ENCODE measurements at regions not wholly inside any gene's neighbourhood (a gene's known extent, or its start where the extent isn't known, plus 50 kb on each side); places are given as distances from the start of the nearest gene placed in this dataset.
"Not testable (repeated sequence)": the region's sequence is repeated elsewhere in the genome, so short reads cannot be mapped to it uniquely, and the experiment has no call there.

DNA sequence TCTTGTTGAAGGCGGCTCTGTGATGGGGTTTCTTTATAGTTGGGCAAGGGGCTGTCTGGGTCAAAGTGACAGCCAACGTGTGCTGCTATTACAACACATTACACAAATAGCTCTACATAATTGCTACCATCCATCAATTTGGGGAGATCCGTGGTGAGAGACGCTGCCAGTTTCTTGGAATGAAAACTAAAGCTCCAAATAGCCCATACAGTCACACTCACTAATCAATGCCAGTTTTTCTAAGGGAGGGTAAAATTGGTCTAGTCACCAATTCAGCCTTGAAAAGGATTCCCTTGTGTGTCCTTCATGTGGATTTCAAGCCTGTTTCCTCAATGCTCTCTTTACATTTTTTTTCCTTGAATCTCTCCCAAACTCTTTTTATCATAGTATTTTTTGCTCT, 343.3 kb upstream of the KLF4 start:
- no peak for DNase-seq (ENCODE audit: low read depth)
- no peak overlapping the region for H3K4me3 ChIP-seq (ENCODE audit: low read depth, low read length)
- TF ChIP-seq, protein P1, sequence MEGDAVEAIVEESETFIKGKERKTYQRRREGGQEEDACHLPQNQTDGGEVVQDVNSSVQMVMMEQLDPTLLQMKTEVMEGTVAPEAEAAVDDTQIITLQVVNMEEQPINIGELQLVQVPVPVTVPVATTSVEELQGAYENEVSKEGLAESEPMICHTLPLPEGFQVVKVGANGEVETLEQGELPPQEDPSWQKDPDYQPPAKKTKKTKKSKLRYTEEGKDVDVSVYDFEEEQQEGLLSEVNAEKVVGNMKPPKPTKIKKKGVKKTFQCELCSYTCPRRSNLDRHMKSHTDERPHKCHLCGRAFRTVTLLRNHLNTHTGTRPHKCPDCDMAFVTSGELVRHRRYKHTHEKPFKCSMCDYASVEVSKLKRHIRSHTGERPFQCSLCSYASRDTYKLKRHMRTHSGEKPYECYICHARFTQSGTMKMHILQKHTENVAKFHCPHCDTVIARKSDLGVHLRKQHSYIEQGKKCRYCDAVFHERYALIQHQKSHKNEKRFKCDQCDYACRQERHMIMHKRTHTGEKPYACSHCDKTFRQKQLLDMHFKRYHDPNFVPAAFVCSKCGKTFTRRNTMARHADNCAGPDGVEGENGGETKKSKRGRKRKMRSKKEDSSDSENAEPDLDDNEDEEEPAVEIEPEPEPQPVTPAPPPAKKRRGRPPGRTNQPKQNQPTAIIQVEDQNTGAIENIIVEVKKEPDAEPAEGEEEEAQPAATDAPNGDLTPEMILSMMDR (IDR thresholded peaks at IDR 0.05; ENCODE audit: low read depth, low read length), result no peak
- TF ChIP-seq MAX (IDR thresholded peaks at IDR 0.05; ENCODE audit: low read depth, low read length), result no peak
- no peak for TF ChIP-seq POLR2A (IDR thresholded peaks at IDR 0.05; ENCODE audit: extremely low read depth, insufficient read length)
- no peak for TF ChIP-seq MYC (IDR thresholded peaks at IDR 0.05; ENCODE audit: low read depth, low read length)

DNA sequence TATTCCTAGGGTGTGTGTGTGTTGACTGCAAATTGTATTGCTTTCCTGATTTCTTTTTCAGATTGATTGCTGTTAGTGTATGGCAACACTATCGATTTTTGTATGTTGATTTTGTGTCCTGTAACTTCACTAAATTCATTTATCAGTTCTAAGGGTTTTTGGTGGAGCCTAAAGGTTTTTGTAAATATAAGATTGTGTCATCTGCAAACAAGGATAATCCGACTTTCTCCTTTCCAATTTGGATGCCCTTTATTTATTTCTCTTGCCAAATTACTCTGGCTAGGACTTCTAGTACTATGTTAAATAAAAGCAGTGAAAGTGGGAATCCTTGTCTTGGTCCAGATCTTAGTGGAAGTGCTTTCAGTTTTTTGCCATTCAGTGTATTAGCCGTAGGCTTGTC, 340.9 kb upstream of the KLF4 start:
- TF ChIP-seq, protein P1 (IDR thresholded peaks at IDR 0.05; ENCODE audit: low read depth, low read length), result no peak
- TF ChIP-seq MAX (IDR thresholded peaks at IDR 0.05; ENCODE audit: low read depth, low read length), result no peak
- DNase-seq (ENCODE audit: low read depth), result no peak
- H3K4me3 ChIP-seq (ENCODE audit: low read depth, low read length), result no peak overlapping the region

GRCh38 chr9:107827884-107828283, 338.3 kb upstream of the KLF4 start:
- no peak overlapping the region for H3K4me3 ChIP-seq (ENCODE audit: low read depth, low read length)
- TF ChIP-seq MAX (IDR thresholded peaks at IDR 0.05; ENCODE audit: low read depth, low read length) (no peak), MYC (IDR thresholded peaks at IDR 0.05; ENCODE audit: low read depth, low read length) (no peak), POLR2A (IDR thresholded peaks at IDR 0.05; ENCODE audit: extremely low read depth, insufficient read length) (no peak)
- TF ChIP-seq, protein P1 (IDR thresholded peaks at IDR 0.05; ENCODE audit: low read depth, low read length), result no peak
- no peak for DNase-seq (ENCODE audit: low read depth)

- no peak for DNase-seq (ENCODE audit: low read depth)
- no peak for TF ChIP-seq POLR2A (IDR thresholded peaks at IDR 0.05; ENCODE audit: extremely low read depth, insufficient read length)
- no peak for TF ChIP-seq MYC (IDR thresholded peaks at IDR 0.05; ENCODE audit: low read depth, low read length)
- TF ChIP-seq, protein P1 (IDR thresholded peaks at IDR 0.05; ENCODE audit: low read depth, low read length), result no peak
- no peak for TF ChIP-seq MAX (IDR thresholded peaks at IDR 0.05; ENCODE audit: low read depth, low read length)
Measured at GRCh38 chr9:107827304-107827703, 337.7 kb upstream of the KLF4 start.

GRCh38 chr9:107826688-107826983, 337.1 kb upstream of the KLF4 start:
- DNase-seq (ENCODE audit: low read depth); H3K4me3 ChIP-seq (ENCODE audit: low read depth, low read length): not testable (repeated sequence)

More at GRCh38 chr9:107827304-107827703, 337.7 kb upstream of the KLF4 start:
- no peak overlapping the region for H3K4me3 ChIP-seq (ENCODE audit: low read depth, low read length)

GRCh38 chr9:107824556-107824955, 335.0 kb upstream of the KLF4 start:
- DNase-seq (ENCODE audit: low read depth), result no peak
- H3K4me3 ChIP-seq (ENCODE audit: low read depth, low read length), result no peak overlapping the region
- TF ChIP-seq POLR2A (IDR thresholded peaks at IDR 0.05; ENCODE audit: extremely low read depth, insufficient read length), result no peak
- TF ChIP-seq, protein P1 (IDR thresholded peaks at IDR 0.05; ENCODE audit: low read depth, low read length), result no peak
- TF ChIP-seq MAX (IDR thresholded peaks at IDR 0.05; ENCODE audit: low read depth, low read length), result no peak
- no peak for TF ChIP-seq MYC (IDR thresholded peaks at IDR 0.05; ENCODE audit: low read depth, low read length)
